Embryonic facial prominence (tissue), 1 donor: ENCODE measurements at regions not wholly inside any gene's neighbourhood (a gene's known extent, or its start where the extent isn't known, plus 50 kb on each side); places are given as distances from the start of the nearest gene placed in this dataset.

Experiments
- DNase-seq: peaks from one replicate; pipeline ENCODE4 v3.0.0-alpha.2; 2016; ENCODE audit errors: extremely low spot score

- DNase-seq, result peak; percentile 59
Measured at GRCh38 chr9:86795823-86796553, 151.3 kb downstream of the GAS1 start.

GRCh38 chr9:86795047-86795442, 152.3 kb downstream of the GAS1 start:
- no peak for DNase-seq

- DNase-seq, result peak; percentile 90
Measured at GRCh38 chr9:86794391-86795046, 152.8 kb downstream of the GAS1 start.

GRCh38 chr9:86792136-86792535, 155.2 kb downstream of the GAS1 start:
- DNase-seq, result no peak

- DNase-seq, result no peak
Measured at GRCh38 chr9:86790805-86791204, 156.5 kb downstream of the GAS1 start.

- DNase-seq, result no peak
Measured at GRCh38 chr9:86788456-86788855, 158.8 kb downstream of the GAS1 start.

- no peak for DNase-seq
Measured at GRCh38 chr9:86783884-86784283, 163.4 kb downstream of the GAS1 start.

GRCh38 chr9:86782831-86783230, 164.5 kb downstream of the GAS1 start:
- DNase-seq, result no peak

GRCh38 chr9:86778761-86779160, 168.5 kb downstream of the GAS1 start:
- no peak for DNase-seq

GRCh38 chr9:86775718-86776117, 171.6 kb downstream of the GAS1 start:
- DNase-seq, result no peak

- no peak for DNase-seq
Measured at GRCh38 chr9:86774116-86774515, 173.2 kb downstream of the GAS1 start.

GRCh38 chr9:86773422-86773945, 173.8 kb downstream of the GAS1 start:
- no peak for DNase-seq

GRCh38 chr9:86772635-86772993, 174.7 kb downstream of the GAS1 start:
- no peak for DNase-seq

GRCh38 chr9:86771941-86772634, 175.2 kb downstream of the GAS1 start:
- DNase-seq, result no peak

GRCh38 chr9:86771420-86771819, 175.9 kb downstream of the GAS1 start:
- DNase-seq, result no peak

- no peak for DNase-seq
Measured at GRCh38 chr9:86768709-86769108, 178.6 kb downstream of the GAS1 start.

- no peak for DNase-seq
Measured at GRCh38 chr9:86768020-86768419, 179.3 kb downstream of the GAS1 start.

- DNase-seq, result no peak
Measured at GRCh38 chr9:86767373-86767772, 179.9 kb downstream of the GAS1 start.

- DNase-seq, result no peak
Measured at GRCh38 chr9:86766912-86767311, 180.4 kb downstream of the GAS1 start.

- no peak for DNase-seq
Measured at GRCh38 chr9:86766511-86766910, 180.8 kb downstream of the GAS1 start.

GRCh38 chr9:86765746-86766430, 181.4 kb downstream of the GAS1 start:
- no peak for DNase-seq

GRCh38 chr9:86764671-86765343, 182.5 kb downstream of the GAS1 start:
- DNase-seq, result peak; percentile 24
